ENCODE measurements at regions not wholly inside any gene's neighbourhood (a gene's known extent, or its start where the extent isn't known, plus 50 kb on each side); places are given as distances from the start of the nearest gene placed in this dataset.

- ChIA-PET CTCF (interaction anchor here (0.9 to 1.5 kb wide), 2 partner anchors 13 to 15 kb away, joined by 3 read pairs; no protein-coding TSS in a partner anchor), POLR2A (no interaction called here)
- Histone ChIP-seq H3K9me3 (ENCODE audit: control extremely low read depth in 1 of 5, control insufficient read depth in 4 of 5, insufficient read depth in 2 of 5, low read depth in 1 of 5, low read length in 4 of 5) (no peaks in the 10 kb centered on the region), H3K4me3 (ENCODE audit: control insufficient read depth in 1 of 7, extremely low read depth in 1 of 7, insufficient read depth in 4 of 7, low read depth in 2 of 7, low read length in 6 of 7) (no peak overlapping the region), H3K36me3 (ENCODE audit: control insufficient read depth in 4 of 4, insufficient read depth in 4 of 4, low read length in 3 of 4) (no peaks in the 10 kb centered on the region), H3K27ac (ENCODE audit: insufficient read depth in 1 of 2, low read depth in 1 of 2, low read length in 2 of 2, poor library complexity in 1 of 2, severe bottlenecking in 2 of 2) (no peak overlapping the region), H3K4me1 (ENCODE audit: control extremely low read depth in 1 of 4, control insufficient read depth in 4 of 4, insufficient read depth in 4 of 4, low read length in 3 of 4) (peaks cover 0 to 4% (median 0%) of the 10 kb centered on the region in 4 experiments), H3K27me3 (replicated peaks in 2 of 5; ENCODE audit: control insufficient read depth in 4 of 5, insufficient read depth in 5 of 5, low read length in 4 of 5) (peaks cover 0 to 78% (median 0%) of the 10 kb centered on the region in 5 experiments)
- 53% methylated on average over 9 of the region's 21 CpGs for WGBS (ENCODE audit: insufficient coverage)
- no peak for DNase-seq
Observed at GRCh38 chr4:1564535-1565375, 119.4 kb downstream of the FAM53A start.

GRCh38 chr4:1563768-1564485 is 120.2 kb downstream of the FAM53A start:
- Histone ChIP-seq H3K4me1 (ENCODE audit: control extremely low read depth in 1 of 4, control insufficient read depth in 4 of 4, insufficient read depth in 4 of 4, low read length in 3 of 4) (peaks cover 0 to 4% (median 0%) of the 10 kb centered on the region in 4 experiments), H3K4me3 (ENCODE audit: control insufficient read depth in 1 of 7, extremely low read depth in 1 of 7, insufficient read depth in 4 of 7, low read depth in 2 of 7, low read length in 6 of 7) (no peak overlapping the region), H3K9me3 (ENCODE audit: control extremely low read depth in 1 of 5, control insufficient read depth in 4 of 5, insufficient read depth in 2 of 5, low read depth in 1 of 5, low read length in 4 of 5) (no peaks in the 10 kb centered on the region), H3K36me3 (ENCODE audit: control insufficient read depth in 4 of 4, insufficient read depth in 4 of 4, low read length in 3 of 4) (no peaks in the 10 kb centered on the region), H3K27me3 (replicated peaks in 2 of 5; ENCODE audit: control insufficient read depth in 4 of 5, insufficient read depth in 5 of 5, low read length in 4 of 5) (peaks cover 0 to 77% (median 0%) of the 10 kb centered on the region in 5 experiments), H3K27ac (ENCODE audit: insufficient read depth in 1 of 2, low read depth in 1 of 2, low read length in 2 of 2, poor library complexity in 1 of 2, severe bottlenecking in 2 of 2) (no peak overlapping the region)
- ChIA-PET CTCF (interaction anchor here (1.2 to 1.8 kb wide), 3 partner anchors 12 to 15 kb away, joined by 3 to 5 read pairs (median 3); no protein-coding TSS in a partner anchor), POLR2A (no interaction called here)
- 74% methylated on average over 17 of the region's 20 CpGs for WGBS (ENCODE audit: insufficient coverage)
- no peak for DNase-seq

GRCh38 chr4:1563241-1563640 is 120.9 kb downstream of the FAM53A start:
- H3K4me3 ChIP-seq (ENCODE audit: control insufficient read depth in 1 of 7, extremely low read depth in 1 of 7, insufficient read depth in 4 of 7, low read depth in 2 of 7, low read length in 6 of 7), result no peak overlapping the region
- peaks cover 0 to 77% (median 0%) of the 10 kb centered on the region in 5 experiments for H3K27me3 ChIP-seq (replicated peaks in 2 of 5; ENCODE audit: control insufficient read depth in 4 of 5, insufficient read depth in 5 of 5, low read length in 4 of 5)
- H3K4me1 ChIP-seq (ENCODE audit: control extremely low read depth in 1 of 4, control insufficient read depth in 4 of 4, insufficient read depth in 4 of 4, low read length in 3 of 4), result peaks cover 0 to 4% (median 0%) of the 10 kb centered on the region in 4 experiments
- WGBS (ENCODE audit: insufficient coverage), result 80% methylated on average over 5 of the region's 9 CpGs
- no peak for DNase-seq
- CTCF ChIA-PET, result interaction anchor here (0.8 to 1.8 kb wide), 3 partner anchors 11 to 14 kb away, joined by 3 to 5 read pairs (median 4); no protein-coding TSS in a partner anchor
- POLR2A ChIA-PET, result no interaction called here
- no peak overlapping the region for H3K27ac ChIP-seq (ENCODE audit: insufficient read depth in 1 of 2, low read depth in 1 of 2, low read length in 2 of 2, poor library complexity in 1 of 2, severe bottlenecking in 2 of 2)
- no peaks in the 10 kb centered on the region for H3K36me3 ChIP-seq (ENCODE audit: control insufficient read depth in 4 of 4, insufficient read depth in 4 of 4, low read length in 3 of 4)
- H3K9me3 ChIP-seq (ENCODE audit: control extremely low read depth in 1 of 5, control insufficient read depth in 4 of 5, insufficient read depth in 2 of 5, low read depth in 1 of 5, low read length in 4 of 5), result no peaks in the 10 kb centered on the region

- DNase-seq, result no peak
- peaks cover 0 to 77% (median 0%) of the 10 kb centered on the region in 5 experiments for H3K27me3 ChIP-seq (replicated peaks in 2 of 5; ENCODE audit: control insufficient read depth in 4 of 5, insufficient read depth in 5 of 5, low read length in 4 of 5)
- ChIA-PET POLR2A (no interaction called here), CTCF (interaction anchor here (0.8 to 1.8 kb wide), 3 partner anchors 10 to 14 kb away, joined by 3 to 5 read pairs (median 4); no protein-coding TSS in a partner anchor)
- no peak overlapping the region for H3K27ac ChIP-seq (ENCODE audit: insufficient read depth in 1 of 2, low read depth in 1 of 2, low read length in 2 of 2, poor library complexity in 1 of 2, severe bottlenecking in 2 of 2)
- no peaks in the 10 kb centered on the region for H3K9me3 ChIP-seq (ENCODE audit: control extremely low read depth in 1 of 5, control insufficient read depth in 4 of 5, insufficient read depth in 2 of 5, low read depth in 1 of 5, low read length in 4 of 5)
- no peak overlapping the region for H3K4me3 ChIP-seq (ENCODE audit: control insufficient read depth in 1 of 7, extremely low read depth in 1 of 7, insufficient read depth in 4 of 7, low read depth in 2 of 7, low read length in 6 of 7)
- 90% methylated on average over 12 of the region's 12 CpGs for WGBS (ENCODE audit: insufficient coverage)
- peaks cover 0 to 4% (median 0%) of the 10 kb centered on the region in 4 experiments for H3K4me1 ChIP-seq (ENCODE audit: control extremely low read depth in 1 of 4, control insufficient read depth in 4 of 4, insufficient read depth in 4 of 4, low read length in 3 of 4)
- no peaks in the 10 kb centered on the region for H3K36me3 ChIP-seq (ENCODE audit: control insufficient read depth in 4 of 4, insufficient read depth in 4 of 4, low read length in 3 of 4)
Observed at GRCh38 chr4:1562771-1563170, 121.3 kb downstream of the FAM53A start.

DNA sequence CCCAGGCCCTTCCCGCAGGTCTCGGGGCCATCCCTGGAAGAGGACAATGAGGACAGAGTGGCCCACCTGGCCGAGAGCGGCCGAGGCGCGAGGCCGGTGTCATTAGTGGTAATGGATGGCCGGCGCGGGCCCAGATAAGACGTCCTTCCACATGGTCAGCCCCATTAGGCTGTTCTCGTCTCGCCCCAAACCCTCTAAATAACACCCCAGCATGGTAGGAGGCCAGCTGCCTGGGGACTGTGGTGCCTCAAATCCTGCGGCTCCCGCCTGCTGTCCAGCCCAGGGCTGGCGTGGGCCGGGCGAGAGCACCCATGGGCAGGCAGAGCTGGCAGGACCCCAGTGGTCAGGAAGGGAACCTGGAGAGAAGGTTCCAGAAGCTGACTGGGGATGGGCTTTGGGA is 121.7 kb downstream of the FAM53A start:
- Histone ChIP-seq H3K4me1 (ENCODE audit: control extremely low read depth in 1 of 4, control insufficient read depth in 4 of 4, insufficient read depth in 4 of 4, low read length in 3 of 4) (peaks cover 0 to 4% (median 0%) of the 10 kb centered on the region in 4 experiments), H3K27me3 (replicated peaks in 2 of 5; ENCODE audit: control insufficient read depth in 4 of 5, insufficient read depth in 5 of 5, low read length in 4 of 5) (peaks cover 0 to 77% (median 0%) of the 10 kb centered on the region in 5 experiments), H3K9me3 (ENCODE audit: control extremely low read depth in 1 of 5, control insufficient read depth in 4 of 5, insufficient read depth in 2 of 5, low read depth in 1 of 5, low read length in 4 of 5) (no peaks in the 10 kb centered on the region), H3K36me3 (ENCODE audit: control insufficient read depth in 4 of 4, insufficient read depth in 4 of 4, low read length in 3 of 4) (no peaks in the 10 kb centered on the region), H3K4me3 (ENCODE audit: control insufficient read depth in 1 of 7, extremely low read depth in 1 of 7, insufficient read depth in 4 of 7, low read depth in 2 of 7, low read length in 6 of 7) (no peak overlapping the region), H3K27ac (ENCODE audit: insufficient read depth in 1 of 2, low read depth in 1 of 2, low read length in 2 of 2, poor library complexity in 1 of 2, severe bottlenecking in 2 of 2) (no peak overlapping the region)
- 96% methylated on average over 13 of the region's 19 CpGs for WGBS (ENCODE audit: insufficient coverage)
- POLR2A ChIA-PET, result no interaction called here
- DNase-seq, result no peak
- CTCF ChIA-PET, result interaction anchor here (1.2 to 1.8 kb wide), 2 partner anchors 10 to 13 kb away, joined by 3 to 5 read pairs; no protein-coding TSS in a partner anchor

DNA sequence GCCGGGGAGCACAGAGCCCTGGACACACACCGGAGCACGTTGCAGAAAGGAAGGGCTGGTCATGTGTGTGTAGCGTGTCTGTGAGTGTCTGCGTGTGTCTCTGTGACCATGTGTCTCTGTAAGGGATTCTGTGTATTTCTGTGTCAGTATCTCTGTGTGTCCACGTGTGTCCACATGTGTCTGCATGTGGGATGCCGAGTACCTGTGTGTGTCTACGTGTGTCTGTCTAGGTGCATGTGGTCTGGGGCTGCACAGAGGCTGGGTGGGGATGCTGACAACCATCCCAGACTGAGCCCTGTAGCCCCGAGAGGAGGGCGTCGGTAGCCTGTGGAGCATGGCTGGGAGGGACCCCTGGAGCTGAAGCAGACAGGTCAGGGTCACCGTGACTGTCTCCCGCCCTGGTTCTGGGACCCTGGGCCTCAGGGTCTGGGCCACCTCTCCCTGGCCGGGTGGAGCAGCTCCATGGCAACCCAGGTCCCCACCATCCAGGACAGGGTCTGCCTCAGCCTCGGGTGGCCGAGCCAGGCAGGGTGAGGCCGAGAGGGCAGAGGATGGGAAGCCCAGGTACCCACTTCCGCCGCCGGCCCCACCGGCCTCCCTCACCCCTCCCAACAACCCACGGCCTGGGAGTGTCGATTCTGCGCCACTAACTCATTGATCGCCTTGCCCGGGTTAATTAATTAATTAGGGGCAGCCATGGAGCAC is 122.7 kb downstream of the FAM53A start:
- Histone ChIP-seq H3K9me3 (ENCODE audit: control extremely low read depth in 1 of 5, control insufficient read depth in 4 of 5, insufficient read depth in 2 of 5, low read depth in 1 of 5, low read length in 4 of 5) (no peaks in the 10 kb centered on the region), H3K27ac (ENCODE audit: insufficient read depth in 1 of 2, low read depth in 1 of 2, low read length in 2 of 2, poor library complexity in 1 of 2, severe bottlenecking in 2 of 2) (no peak overlapping the region), H3K36me3 (ENCODE audit: control insufficient read depth in 4 of 4, insufficient read depth in 4 of 4, low read length in 3 of 4) (no peaks in the 10 kb centered on the region), H3K4me3 (ENCODE audit: control insufficient read depth in 1 of 7, extremely low read depth in 1 of 7, insufficient read depth in 4 of 7, low read depth in 2 of 7, low read length in 6 of 7) (no peak overlapping the region), H3K4me1 (ENCODE audit: control extremely low read depth in 1 of 4, control insufficient read depth in 4 of 4, insufficient read depth in 4 of 4, low read length in 3 of 4) (peaks cover 0 to 2% (median 0%) of the 10 kb centered on the region in 4 experiments), H3K27me3 (replicated peaks in 2 of 5; ENCODE audit: control insufficient read depth in 4 of 5, insufficient read depth in 5 of 5, low read length in 4 of 5) (peaks cover 0 to 80% (median 3%) of the 10 kb centered on the region in 5 experiments)
- ChIA-PET POLR2A (no interaction called here), CTCF (interaction anchor here (1.8 kb wide), 1 partner anchor 12 kb away, joined by 5 read pairs; no protein-coding TSS in a partner anchor)
- no peak for DNase-seq
- 91% methylated on average over 15 of the region's 26 CpGs for WGBS (ENCODE audit: insufficient coverage)
